Liver (tissue), 8 donors: ENCODE measurements at regions not wholly inside any gene's neighbourhood (a gene's known extent, or its start where the extent isn't known, plus 50 kb on each side); places are given as distances from the start of the nearest gene placed in this dataset.

Experiments used
- DNase-seq: peaks from one replicate; pipeline ENCODE4 v3.0.0-alpha.2; 2017; ENCODE audit warnings: low spot score
- H3K27ac ChIP-seq, 2 donors: one replicate each; pipeline ENCODE4 v1.7.0; 2013; ENCODE audit warnings: inconsistent platforms in 2 of 2, low read length in 2 of 2, control low read depth in 1 of 2, low read depth in 1 of 2, mild to moderate bottlenecking in 1 of 2
- H3K27me3 ChIP-seq, 4 donors: one replicate each; pipeline versions ENCODE4 v1.6.1 to v1.7.0; 2013; ENCODE audit warnings: low read length in 3 of 4, inconsistent platforms in 1 of 4, mild to moderate bottlenecking in 1 of 4, moderate library complexity in 1 of 4; ENCODE audit not compliant: control insufficient read depth in 4 of 4, insufficient read depth in 4 of 4
- H3K36me3 ChIP-seq, 4 donors: one replicate each; pipeline versions ENCODE4 v1.6.1 to v1.7.0; 2013; ENCODE audit warnings: low read length in 3 of 4, mild to moderate bottlenecking in 3 of 4, low read depth in 1 of 4, moderate library complexity in 1 of 4; ENCODE audit not compliant: control insufficient read depth in 4 of 4, insufficient read depth in 3 of 4
- H3K4me1 ChIP-seq, 4 donors: one replicate each; pipeline versions ENCODE4 v1.6.1 to v1.7.0; 2013; ENCODE audit warnings: low read length in 3 of 4, mild to moderate bottlenecking in 3 of 4, moderate library complexity in 1 of 4; ENCODE audit not compliant: control insufficient read depth in 4 of 4, insufficient read depth in 4 of 4
- H3K4me3 ChIP-seq, 3 donors: one replicate each; pipeline versions ENCODE4 v1.6.1 to v1.7.0; 2013; ENCODE audit warnings: low read length in 3 of 3, control low read depth in 1 of 3, low read depth in 1 of 3, mild to moderate bottlenecking in 1 of 3
- H3K9ac ChIP-seq, 2 donors: one replicate each; pipeline ENCODE4 v1.7.0; 2013; ENCODE audit warnings: low read length in 2 of 2, mild to moderate bottlenecking in 2 of 2, moderate library complexity in 2 of 2, control low read depth in 1 of 2, low read depth in 1 of 2
- H3K9me3 ChIP-seq, 4 donors: one replicate each; pipeline versions ENCODE4 v1.6.1 to v1.7.0; 2013; ENCODE audit warnings: low read length in 3 of 4; ENCODE audit not compliant: control insufficient read depth in 4 of 4
- CTCF ChIP-seq: fragments of 150-350 bp; IDR thresholded peaks from 2 replicates; pipeline ENCODE4 v1.5.1; 2017; ENCODE audit warnings: improper control_type of control experiment, low read depth, low read length; ENCODE audit not compliant: missing input control
- EGR1 ChIP-seq, 2 donors: IDR thresholded peaks; 2 replicates each; pipeline ENCODE4 v1.6.1; 2016 to 2018; ENCODE audit warnings: antibody characterized with exemption in 2 of 2, low read depth in 2 of 2
- FOXA1 ChIP-seq: IDR thresholded peaks from 2 replicates; pipeline ENCODE4 v1.6.1; 2016; ENCODE audit warnings: antibody characterized with exemption
- FOXA2 ChIP-seq: IDR thresholded peaks from 2 replicates; pipeline ENCODE4 v1.6.1; 2016; ENCODE audit warnings: antibody characterized with exemption
- GABPA ChIP-seq, 2 donors: IDR thresholded peaks in 1 of 2; conservative IDR thresholded peaks in 1 of 2; 2 replicates each; pipeline ENCODE4 v1.6.1; 2016; ENCODE audit warnings: antibody characterized with exemption in 2 of 2, mild to moderate bottlenecking in 1 of 2, moderate library complexity in 1 of 2
- HNF4A ChIP-seq, 2 donors: conservative IDR thresholded peaks; 2 replicates each; pipeline ENCODE4 v1.6.1; 2016; ENCODE audit warnings: antibody characterized with exemption in 2 of 2, mild to moderate bottlenecking in 2 of 2
- HNF4G ChIP-seq: IDR thresholded peaks from 2 replicates; pipeline ENCODE4 v1.6.1; 2016; ENCODE audit warnings: antibody characterized with exemption
- JUND ChIP-seq, 2 donors: IDR thresholded peaks; 2 replicates each; pipeline ENCODE4 v1.6.1; 2016; ENCODE audit warnings: antibody characterized with exemption in 2 of 2
- MAX ChIP-seq: IDR thresholded peaks from 2 replicates; pipeline ENCODE4 v1.6.1; 2016; ENCODE audit warnings: antibody characterized with exemption
- NR2F2 ChIP-seq: IDR thresholded peaks from 2 replicates; pipeline ENCODE4 v1.6.1; 2016; ENCODE audit warnings: antibody characterized with exemption
- RAD21 ChIP-seq, 2 donors: IDR thresholded peaks; 2 replicates each; pipeline ENCODE4 v1.6.1; 2016; ENCODE audit warnings: antibody characterized with exemption in 2 of 2, mild to moderate bottlenecking in 2 of 2
- RXRA ChIP-seq, 2 donors: IDR thresholded peaks; 2 replicates each; pipeline ENCODE4 v1.6.1; 2017 to 2018; ENCODE audit warnings: antibody characterized with exemption in 2 of 2, mild to moderate bottlenecking in 1 of 2
- SP1 ChIP-seq: IDR thresholded peaks from 2 replicates; pipeline ENCODE4 v1.6.1; 2018; ENCODE audit warnings: antibody characterized with exemption, mild to moderate bottlenecking
- YY1 ChIP-seq: IDR thresholded peaks from 2 replicates; pipeline ENCODE4 v1.6.1; 2016; ENCODE audit warnings: antibody characterized with exemption, mild to moderate bottlenecking
- ZBTB33 ChIP-seq: IDR thresholded peaks from 2 replicates; pipeline ENCODE4 v1.6.1; 2016; ENCODE audit warnings: antibody characterized with exemption
- WGBS: extraction: QIAGEN DNeasy Blood & Tissue Kit; methylation state at CpG from one replicate; pipeline ENCODE4 v1.1.7; 2013; 5-methylcytosine and 5-hydroxymethylcytosine counted together
- TF ChIP-seq, protein P1 (sequence below): IDR thresholded peaks from 2 replicates; pipeline ENCODE4 v1.6.1; 2016; ENCODE audit warnings: antibody characterized with exemption, mild to moderate bottlenecking
- donor health status: healthy.
- donor health status: healthy.
- donor health status: healthy.
- donor health status: healthy.
- donor health status: healthy.

DNA sequence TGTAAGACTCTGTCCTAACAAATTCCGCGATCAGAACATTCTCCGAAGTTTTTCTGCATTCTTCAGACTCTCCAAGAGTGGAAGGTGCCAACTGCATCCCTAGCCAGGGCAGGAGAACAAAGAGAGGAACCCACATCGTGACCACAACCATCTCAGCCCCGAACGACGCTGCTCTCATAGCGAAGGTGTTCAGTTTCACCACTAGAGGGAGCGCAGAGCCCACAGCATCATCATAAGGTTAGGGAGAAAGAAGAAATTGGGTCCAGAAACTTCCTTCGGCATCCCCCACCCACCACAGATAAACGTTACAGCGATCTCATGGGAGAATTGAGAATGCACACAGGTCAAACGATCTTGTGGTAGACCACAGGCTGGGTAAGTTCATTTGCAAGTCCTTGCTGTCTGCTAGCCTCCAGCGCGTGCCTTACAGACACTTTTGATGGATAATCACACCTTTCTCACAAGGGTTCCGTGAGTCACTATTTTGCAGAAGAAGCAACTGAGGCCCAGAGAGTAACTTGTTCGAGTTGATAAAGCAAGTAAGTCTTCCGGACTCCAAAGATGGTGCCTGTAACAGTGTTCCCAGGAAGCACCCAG lies 53.7 kb upstream of the ARL4C start:
- Histone ChIP-seq H3K27me3 (no peaks in the 10 kb centered on the region), H3K4me3 (no peak overlapping the region), H3K9me3 (no peaks in the 10 kb centered on the region), H3K27ac (no peak overlapping the region), H3K9ac (no peak overlapping the region), H3K36me3 (no peaks in the 10 kb centered on the region), H3K4me1 (no peaks in the 10 kb centered on the region)
- WGBS, result 23% methylated on average over 18 of the region's 18 CpGs
- peak; percentile 50 for DNase-seq
- peak; percentile 85 for TF ChIP-seq CTCF
- no peak for TF ChIP-seq FOXA1
- TF ChIP-seq FOXA2, result no peak
- peak in 1 of 2 donors; percentile 12 for TF ChIP-seq RXRA (IDR thresholded peaks at IDR 0.05)
- peak; percentile 99 to 100 for TF ChIP-seq RAD21 (IDR thresholded peaks at IDR 0.05)

DNA sequence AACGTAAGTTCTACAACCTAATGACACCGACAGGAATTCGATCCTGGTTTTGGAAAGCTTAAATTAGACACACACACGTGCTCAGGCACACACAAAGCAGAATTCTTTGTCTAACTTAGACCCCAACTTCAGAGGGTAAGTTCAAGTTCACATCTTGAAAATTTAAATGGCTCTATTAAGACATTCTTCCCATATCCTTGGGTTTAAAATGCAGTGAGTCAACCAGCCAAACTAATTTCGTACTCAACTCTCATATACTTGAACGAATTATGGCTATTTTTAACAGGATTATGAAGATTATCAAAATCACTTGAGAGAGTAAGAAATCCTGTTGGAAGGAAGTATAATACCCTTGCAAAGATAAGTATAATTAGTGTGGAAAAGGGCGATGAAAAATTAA lies 53.2 kb upstream of the ARL4C start:
- H3K4me3 ChIP-seq, result no peak overlapping the region
- H3K9ac ChIP-seq, result no peak overlapping the region
- H3K36me3 ChIP-seq, result no peaks in the 10 kb centered on the region
- no peaks in the 10 kb centered on the region for H3K27me3 ChIP-seq
- 80% methylated on average over 7 of the region's 7 CpGs for WGBS
- H3K9me3 ChIP-seq, result no peaks in the 10 kb centered on the region
- TF ChIP-seq RAD21 (IDR thresholded peaks at IDR 0.05) (no peak), MAX (no peak), EGR1 (IDR thresholded peaks at IDR 0.05; ENCODE audit: low read depth in 2 of 2) (no peak), ZBTB33 (no peak), RXRA (IDR thresholded peaks at IDR 0.05) (no peak), GABPA (IDR thresholded peaks at IDR 0.05 in 1 of 2, conservative IDR thresholded peaks at IDR 0.05 in 1 of 2) (no peak), HNF4G (no peak), CTCF (no peak), JUND (IDR thresholded peaks at IDR 0.05) (no peak), FOXA2 (no peak), HNF4A (conservative IDR thresholded peaks at IDR 0.05) (no peak), YY1 (no peak), SP1 (no peak), NR2F2 (no peak)
- TF ChIP-seq, protein P1, sequence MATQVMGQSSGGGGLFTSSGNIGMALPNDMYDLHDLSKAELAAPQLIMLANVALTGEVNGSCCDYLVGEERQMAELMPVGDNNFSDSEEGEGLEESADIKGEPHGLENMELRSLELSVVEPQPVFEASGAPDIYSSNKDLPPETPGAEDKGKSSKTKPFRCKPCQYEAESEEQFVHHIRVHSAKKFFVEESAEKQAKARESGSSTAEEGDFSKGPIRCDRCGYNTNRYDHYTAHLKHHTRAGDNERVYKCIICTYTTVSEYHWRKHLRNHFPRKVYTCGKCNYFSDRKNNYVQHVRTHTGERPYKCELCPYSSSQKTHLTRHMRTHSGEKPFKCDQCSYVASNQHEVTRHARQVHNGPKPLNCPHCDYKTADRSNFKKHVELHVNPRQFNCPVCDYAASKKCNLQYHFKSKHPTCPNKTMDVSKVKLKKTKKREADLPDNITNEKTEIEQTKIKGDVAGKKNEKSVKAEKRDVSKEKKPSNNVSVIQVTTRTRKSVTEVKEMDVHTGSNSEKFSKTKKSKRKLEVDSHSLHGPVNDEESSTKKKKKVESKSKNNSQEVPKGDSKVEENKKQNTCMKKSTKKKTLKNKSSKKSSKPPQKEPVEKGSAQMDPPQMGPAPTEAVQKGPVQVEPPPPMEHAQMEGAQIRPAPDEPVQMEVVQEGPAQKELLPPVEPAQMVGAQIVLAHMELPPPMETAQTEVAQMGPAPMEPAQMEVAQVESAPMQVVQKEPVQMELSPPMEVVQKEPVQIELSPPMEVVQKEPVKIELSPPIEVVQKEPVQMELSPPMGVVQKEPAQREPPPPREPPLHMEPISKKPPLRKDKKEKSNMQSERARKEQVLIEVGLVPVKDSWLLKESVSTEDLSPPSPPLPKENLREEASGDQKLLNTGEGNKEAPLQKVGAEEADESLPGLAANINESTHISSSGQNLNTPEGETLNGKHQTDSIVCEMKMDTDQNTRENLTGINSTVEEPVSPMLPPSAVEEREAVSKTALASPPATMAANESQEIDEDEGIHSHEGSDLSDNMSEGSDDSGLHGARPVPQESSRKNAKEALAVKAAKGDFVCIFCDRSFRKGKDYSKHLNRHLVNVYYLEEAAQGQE, result no peak
- no peaks in the 10 kb centered on the region for H3K4me1 ChIP-seq
- no peak overlapping the region for H3K27ac ChIP-seq
- DNase-seq, result no peak
